Spleen (tissue), 7 donors: ENCODE measurements at regions not wholly inside any gene's neighbourhood (a gene's known extent, or its start where the extent isn't known, plus 50 kb on each side); places are given as distances from the start of the nearest gene placed in this dataset.

Experiments used
- CTCF ChIP-seq, 11 experiments: fragments of 200-600 bp in 7 of 11; fragments of 450-650 bp in 4 of 11; sonication (generic) in 4 of 11; IDR thresholded peaks in 8 of 11; conservative IDR thresholded peaks in 3 of 11; 1 replicate in 7 of 11; 2 replicates in 4 of 11; pipeline versions ENCODE4 v1.4.0 to v1.8.0; 2016 to 2021; ENCODE audit warnings: antibody characterized with exemption in 11 of 11, inconsistent platforms in 4 of 11, mild to moderate bottlenecking in 1 of 11
- POLR2A ChIP-seq, 3 donors: fragments of 450-650 bp; IDR thresholded peaks; one replicate each; pipeline ENCODE4 v1.5.1; 2017; ENCODE audit warnings: antibody characterized with exemption in 3 of 3, mild to moderate bottlenecking in 1 of 3
- donor health status: DM: no; HTN: no; CAD: no; lungs with moderate emphysema.
- donor health status: DM: no; HTN: no; CAD: no.
- donor health status: DM: no; HTN: no; CAD: no.

GRCh38 chr16:63890723-63891122, 1231.1 kb downstream of the CDH11 start:
- TF ChIP-seq CTCF (IDR thresholded peaks at IDR 0.05 in 8 of 11, conservative IDR thresholded peaks at IDR 0.05 in 3 of 11): no peak
- TF ChIP-seq POLR2A (IDR thresholded peaks at IDR 0.05): no peak
